ENCODE measurements at regions not wholly inside any gene's neighbourhood (a gene's known extent, or its start where the extent isn't known, plus 50 kb on each side); places are given as distances from the start of the nearest gene placed in this dataset.
A peak's percentile ranks its signal among the peaks of the same experiment; 100 is the strongest.
"Not testable (repeated sequence)": the region's sequence is repeated elsewhere in the genome, so short reads cannot be mapped to it uniquely, and the experiment has no call there.

GRCh38 chr19:21668072-21668773 lies 99.2 kb downstream of the ZNF100 start:
- DNase-seq (ENCODE audit: low read depth, low spot score) = not testable (repeated sequence)

DNA sequence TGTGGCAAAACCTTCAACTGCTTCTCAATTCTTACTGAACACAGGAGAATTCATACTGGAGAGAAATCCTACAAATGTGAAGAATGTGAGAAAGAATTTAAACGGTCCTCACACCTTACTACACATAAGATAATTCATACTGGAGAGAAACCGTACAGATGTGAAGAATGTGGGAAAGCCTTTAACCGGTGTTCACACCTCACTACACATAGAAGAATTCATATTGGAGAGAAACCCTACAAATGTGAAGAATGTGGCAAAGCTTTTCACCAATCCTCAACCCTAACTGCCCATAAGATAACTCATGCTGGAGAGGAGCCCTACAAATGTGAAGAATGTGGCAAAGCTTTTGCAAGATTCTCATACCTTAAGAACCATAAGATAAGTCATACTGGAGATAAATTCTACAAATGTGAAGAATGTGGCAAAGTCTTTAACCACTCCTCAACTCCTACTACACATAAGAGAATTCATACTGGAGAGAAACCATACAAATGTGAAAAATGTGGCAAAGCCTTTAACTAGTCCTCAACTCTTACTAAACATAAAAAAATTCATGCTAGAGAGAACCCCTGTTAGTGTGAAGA lies 111.7 kb downstream of the ZNF100 start:
- DNase-seq (ENCODE audit: low read depth, low spot score) = no peak

- DNase-seq (ENCODE audit: low read depth, low spot score) = not testable (repeated sequence)
These were observed 115.9 kb downstream of the ZNF100 start for GRCh38 chr19:21651478-21651877.

- DNase-seq (ENCODE audit: low read depth, low spot score) = no peak
These were observed 128.6 kb downstream of the ZNF100 start for GRCh38 chr19:21638776-21639175.

DNA sequence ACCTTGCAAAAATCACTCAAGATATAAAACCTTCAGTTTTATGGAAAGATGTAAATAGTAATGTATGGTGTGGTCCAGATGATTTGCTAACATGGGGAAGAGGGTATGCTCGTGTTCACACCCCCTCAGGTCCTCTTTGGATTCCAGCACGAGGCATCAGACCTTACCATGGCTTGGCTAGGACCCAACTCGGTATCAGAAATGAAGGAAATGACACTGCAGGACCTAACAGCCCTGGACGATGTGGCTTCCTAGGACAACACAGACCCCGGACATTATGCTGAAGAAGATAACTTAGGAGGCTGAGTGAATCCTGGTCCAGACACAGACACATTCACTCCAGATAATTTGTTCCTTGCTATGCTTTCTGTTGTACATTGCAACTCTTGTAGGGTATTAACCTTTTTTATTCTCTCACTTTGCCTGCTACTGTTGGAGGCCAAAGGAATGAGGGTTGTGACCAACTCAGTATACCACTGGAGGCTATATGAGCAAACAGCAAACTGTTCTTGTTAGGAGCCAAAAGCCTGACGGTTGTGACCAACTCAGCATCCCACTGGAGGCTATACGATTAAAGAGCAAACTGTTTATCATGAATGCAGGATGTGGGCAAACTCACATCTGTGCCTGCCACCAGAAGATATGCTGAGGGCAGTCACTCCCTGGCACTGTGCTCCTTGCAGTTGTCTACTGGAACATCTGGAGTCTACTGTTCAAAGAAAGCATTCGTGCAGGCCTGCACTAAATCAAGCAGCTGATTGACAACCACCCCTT lies 121.7 kb downstream of the ZNF429 start:
- no peak for DNase-seq (ENCODE audit: low read depth, low spot score)

DNA sequence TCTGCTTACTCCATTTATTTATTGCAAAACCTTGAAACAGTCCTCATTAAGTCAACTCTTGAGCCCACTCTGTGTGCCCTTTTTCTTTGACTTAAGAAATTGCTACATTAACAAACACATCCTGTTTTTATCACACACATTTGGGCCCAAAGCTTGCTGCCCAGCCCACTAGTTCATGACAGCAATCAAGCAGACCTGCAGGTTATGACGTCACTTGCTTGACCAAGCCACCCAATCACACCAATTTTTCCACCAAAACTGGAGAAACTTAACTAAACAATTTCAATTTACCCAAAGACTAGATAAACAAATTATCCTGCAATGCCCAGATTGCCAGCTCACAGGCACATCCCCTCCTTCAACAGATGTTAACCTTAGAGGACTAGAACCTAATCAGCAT lies 120.7 kb downstream of the ZNF429 start:
- no peak for DNase-seq (ENCODE audit: low read depth, low spot score)

DNA sequence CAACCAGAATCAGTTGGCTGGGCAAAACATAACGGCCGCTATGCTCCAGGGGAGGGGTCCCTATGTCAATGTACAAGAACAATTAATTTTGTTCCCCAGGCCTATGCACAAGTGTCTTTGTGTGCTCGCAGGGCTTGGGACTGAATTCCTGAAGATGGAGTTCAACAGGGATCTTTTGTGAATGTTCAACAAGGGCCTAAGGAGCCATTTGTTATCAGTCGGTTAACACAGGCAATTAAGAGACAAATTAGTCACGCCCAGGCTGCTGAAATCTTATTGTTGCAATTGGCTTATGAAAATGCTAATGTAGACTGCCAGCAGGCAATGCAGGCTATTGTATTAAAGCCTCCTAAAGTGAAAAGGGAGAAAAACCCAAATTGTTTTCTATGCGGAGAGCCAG lies 117.5 kb downstream of the ZNF429 start:
- DNase-seq (ENCODE audit: low read depth, low spot score) = no peak

DNA sequence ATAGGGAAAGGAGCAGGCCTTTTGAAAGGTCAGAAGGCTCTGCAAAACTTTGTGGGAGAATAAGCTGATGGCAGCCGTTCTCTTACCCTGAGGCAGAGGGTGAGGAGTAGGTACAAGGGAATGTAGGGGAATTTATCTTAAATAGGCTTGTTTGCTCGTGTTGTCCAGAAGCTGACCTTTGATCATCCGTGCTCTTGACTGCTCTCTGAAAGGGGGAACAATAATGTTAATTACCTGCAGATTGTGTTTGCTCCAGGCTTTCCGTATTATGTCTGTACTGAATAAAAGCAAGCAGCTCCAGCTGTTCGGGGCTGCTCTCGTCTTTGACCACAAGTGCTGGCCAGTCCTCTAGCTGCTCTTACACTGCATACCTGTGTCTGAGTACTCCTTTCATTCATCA lies 116.3 kb downstream of the ZNF429 start:
- no peak for DNase-seq (ENCODE audit: low read depth, low spot score)

GRCh38 chr19:21617740-21618339 lies 112.4 kb downstream of the ZNF429 start:
- DNase-seq (ENCODE audit: low read depth, low spot score) = no peak

DNA sequence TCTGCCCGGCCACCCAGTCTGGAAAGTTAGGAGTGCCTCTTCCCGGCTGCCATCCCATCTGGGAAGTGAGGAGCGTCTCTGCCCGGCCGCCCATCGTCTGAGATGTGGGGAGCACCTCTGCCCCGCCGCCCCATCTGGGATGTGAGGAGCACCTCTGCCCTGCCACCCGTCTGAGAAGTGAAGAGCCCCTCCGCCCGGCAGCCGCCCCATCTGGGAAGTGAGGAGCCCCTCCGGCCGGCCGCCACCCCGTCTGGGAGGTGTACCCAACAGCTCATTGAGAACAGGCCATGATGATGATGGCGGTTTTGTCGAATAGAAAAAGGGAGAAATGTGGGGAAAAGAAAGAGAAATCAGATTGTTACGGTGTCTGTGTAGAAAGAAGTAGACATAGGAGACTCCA lies 109.4 kb downstream of the ZNF429 start:
- DNase-seq (ENCODE audit: low read depth, low spot score) = not testable (repeated sequence)

- not testable (repeated sequence) for DNase-seq (ENCODE audit: low read depth, low spot score)
These were observed 107.8 kb downstream of the ZNF429 start for GRCh38 chr19:21613201-21613600.

DNA sequence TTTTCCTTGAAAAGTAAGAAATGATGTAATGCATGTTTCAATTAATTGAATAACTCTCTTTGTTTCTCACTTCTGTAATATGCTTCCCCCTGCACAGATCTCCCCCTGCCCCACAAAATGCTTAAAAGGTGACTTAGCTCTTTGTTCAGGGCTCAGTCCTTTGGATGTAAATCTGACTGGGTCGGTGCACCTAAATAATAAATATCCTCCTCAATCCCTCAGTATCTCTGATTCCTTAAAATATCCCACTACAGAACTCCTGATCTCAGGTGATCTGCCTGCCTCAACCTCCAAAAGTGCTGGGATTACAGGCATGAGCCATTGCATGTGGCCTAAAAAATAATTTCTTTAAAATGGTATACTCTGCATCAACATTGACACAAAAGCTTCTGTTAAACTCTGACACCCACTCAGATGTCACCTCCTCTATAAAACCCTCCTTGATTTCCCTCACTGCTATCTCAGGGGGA lies 107.0 kb downstream of the ZNF429 start:
- no peak for DNase-seq (ENCODE audit: low read depth, low spot score)

DNA sequence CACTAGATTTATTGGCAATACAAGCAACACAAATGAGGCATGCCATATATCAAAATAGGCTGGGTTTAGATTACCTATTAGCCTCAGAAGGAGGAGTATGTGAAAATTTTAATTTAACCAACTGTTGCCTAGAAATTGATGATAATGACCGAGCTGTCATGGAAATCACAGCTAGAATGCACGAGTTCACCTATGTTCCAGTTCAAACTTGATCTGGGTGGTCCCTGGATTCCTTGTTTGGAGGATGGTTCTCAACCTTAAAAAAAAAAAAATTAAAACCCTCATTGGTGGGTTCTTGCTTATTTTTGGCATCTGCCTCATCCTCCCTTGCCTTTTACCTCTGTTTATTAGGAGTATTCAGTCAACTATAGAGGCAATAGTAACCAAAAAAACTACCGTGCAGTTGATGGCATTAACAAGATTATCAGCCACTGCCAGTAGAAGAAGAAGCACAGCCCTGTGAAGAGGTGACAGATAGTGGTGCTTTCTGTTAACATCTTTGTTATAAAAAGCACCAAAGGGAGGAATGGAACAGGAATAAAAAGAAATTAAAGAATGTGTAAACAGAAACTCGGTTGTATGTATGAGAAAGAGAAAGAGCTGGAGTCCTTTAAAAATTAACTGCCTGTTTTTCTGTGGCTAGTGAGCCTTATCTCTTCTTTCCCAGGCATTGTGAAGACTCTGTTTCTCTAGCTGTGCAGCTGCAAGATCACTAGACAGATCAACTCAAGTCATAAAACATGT lies 106.4 kb downstream of the ZNF429 start:
- DNase-seq (ENCODE audit: low read depth, low spot score) = no peak

- DNase-seq (ENCODE audit: low read depth, low spot score) = no peak
These were observed 105.4 kb downstream of the ZNF429 start for GRCh38 chr19:21610787-21611186.

DNA sequence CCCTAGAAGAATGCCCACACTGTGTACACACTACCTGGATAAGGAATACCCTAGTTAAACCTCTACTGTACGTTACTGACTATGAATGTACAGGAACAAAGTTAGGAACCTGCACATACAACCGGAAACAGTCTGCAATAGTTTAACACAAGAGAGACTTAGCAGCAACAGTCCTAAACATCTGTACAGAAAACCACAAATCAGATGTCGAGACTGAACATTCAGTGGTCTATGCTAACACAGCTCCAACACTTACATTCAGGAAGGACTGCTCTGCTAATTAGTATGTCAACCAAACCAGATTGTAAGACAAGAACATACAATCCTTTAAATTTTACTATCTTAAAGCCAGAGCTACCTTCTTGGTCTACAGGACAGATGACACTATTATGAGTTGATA lies 104.9 kb downstream of the ZNF429 start:
- no peak for DNase-seq (ENCODE audit: low read depth, low spot score)

- no peak for DNase-seq (ENCODE audit: low read depth, low spot score)
These were observed 103.2 kb downstream of the ZNF429 start for GRCh38 chr19:21608571-21608970.

DNA sequence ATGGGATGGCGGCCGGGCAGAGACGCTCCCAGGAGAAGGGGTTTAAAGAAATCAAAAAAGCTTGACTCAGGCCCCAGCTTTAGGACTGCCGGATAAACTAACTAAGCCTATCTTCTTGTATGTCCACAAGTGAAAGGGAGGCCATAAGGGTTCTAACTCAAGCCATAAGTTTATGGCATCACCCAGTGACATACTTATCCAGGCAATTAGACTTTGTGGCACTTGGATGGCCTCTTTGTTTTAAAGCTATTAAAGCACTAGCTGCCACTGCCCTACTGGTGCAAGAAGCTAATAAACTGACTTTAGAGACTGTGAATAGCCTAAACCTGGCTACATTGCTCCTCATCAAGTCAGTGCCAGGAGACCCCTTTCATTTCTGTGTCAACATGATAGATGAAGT lies 102.0 kb downstream of the ZNF429 start:
- no peak for DNase-seq (ENCODE audit: low read depth, low spot score)

DNA sequence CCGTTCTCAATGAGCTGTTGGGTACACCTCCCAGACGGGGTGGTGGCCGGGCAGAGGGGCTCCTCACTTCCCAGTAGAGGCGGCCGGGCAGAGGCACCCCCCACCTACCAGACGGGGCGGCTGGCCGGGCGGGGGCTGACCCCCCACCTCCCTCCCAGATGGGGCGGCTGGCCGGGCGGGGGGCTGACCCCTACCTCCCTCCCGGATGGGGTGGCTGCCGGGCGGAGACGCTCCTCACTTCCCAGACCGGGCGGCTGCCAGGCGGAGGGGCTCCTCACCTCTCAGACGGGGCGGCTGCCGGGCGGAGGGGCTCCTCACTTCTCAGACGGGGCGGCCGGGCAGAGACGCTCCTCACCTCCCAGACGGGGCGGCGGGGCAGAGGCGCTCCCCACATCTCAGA lies 101.6 kb downstream of the ZNF429 start:
- not testable (repeated sequence) for DNase-seq (ENCODE audit: low read depth, low spot score)

DNA sequence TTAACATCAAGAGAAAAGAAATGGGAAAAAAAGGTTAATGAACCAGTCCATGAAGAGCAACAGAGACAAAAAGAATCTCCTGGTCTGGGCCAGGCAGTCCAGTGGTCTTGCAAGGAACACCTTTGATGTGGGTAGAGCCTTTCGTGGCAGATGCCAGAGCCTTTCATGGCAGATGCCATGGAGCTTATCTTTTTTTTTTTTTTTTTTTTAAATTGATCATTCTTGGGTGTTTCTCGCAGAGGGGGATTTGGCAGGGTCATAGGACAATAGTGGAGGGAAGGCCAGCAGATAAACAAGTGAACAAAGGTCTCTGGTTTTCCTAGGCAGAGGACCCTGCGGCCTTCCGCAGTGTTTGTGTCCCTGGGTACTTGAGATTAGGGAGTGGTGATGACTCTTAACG lies 100.9 kb downstream of the ZNF429 start:
- DNase-seq (ENCODE audit: low read depth, low spot score) = not testable (repeated sequence)

GRCh38 chr19:21604951-21605476 lies 99.6 kb downstream of the ZNF429 start:
- peak; percentile 29 for DNase-seq (ENCODE audit: low read depth, low spot score)
